ENCODE measurements at regions not wholly inside any gene's neighbourhood (a gene's known extent, or its start where the extent isn't known, plus 50 kb on each side); places are given as distances from the start of the nearest gene placed in this dataset.

- Histone ChIP-seq H3K27ac (ENCODE audit: low read depth, low read length) (no peak overlapping the region), H3K9me3 (ENCODE audit: control insufficient read depth in 5 of 5, low read length in 5 of 5) (no peaks in the 10 kb centered on the region), H3K4me1 (ENCODE audit: control insufficient read depth in 5 of 5, insufficient read depth in 5 of 5, low read length in 5 of 5) (peaks cover 0 to 36% (median 13%) of the 10 kb centered on the region in 5 donors), H3K36me3 (ENCODE audit: control insufficient read depth in 5 of 5, insufficient read depth in 5 of 5, low read length in 5 of 5) (no peaks in the 10 kb centered on the region), H3K27me3 (ENCODE audit: control insufficient read depth in 5 of 5, insufficient read depth in 4 of 5, low read length in 5 of 5) (no peaks in the 10 kb centered on the region), H3K4me3 (ENCODE audit: low read depth in 1 of 5, low read length in 5 of 5) (no peak overlapping the region), H3K9ac (ENCODE audit: low read length in 5 of 5) (no peak overlapping the region)
Measured at GRCh38 chr10:108425283-108425964, 1260.9 kb upstream of the SORCS1 start.

GRCh38 chr10:108424656-108425055, 1260.2 kb upstream of the SORCS1 start:
- H3K4me1 ChIP-seq (ENCODE audit: control insufficient read depth in 5 of 5, insufficient read depth in 5 of 5, low read length in 5 of 5) = peaks cover 0 to 38% (median 13%) of the 10 kb centered on the region in 5 donors
- H3K4me3 ChIP-seq (ENCODE audit: low read depth in 1 of 5, low read length in 5 of 5) = no peak overlapping the region
- no peaks in the 10 kb centered on the region for H3K9me3 ChIP-seq (ENCODE audit: control insufficient read depth in 5 of 5, low read length in 5 of 5)
- H3K27me3 ChIP-seq (ENCODE audit: control insufficient read depth in 5 of 5, insufficient read depth in 4 of 5, low read length in 5 of 5) = no peaks in the 10 kb centered on the region
- H3K36me3 ChIP-seq (ENCODE audit: control insufficient read depth in 5 of 5, insufficient read depth in 5 of 5, low read length in 5 of 5) = no peaks in the 10 kb centered on the region
- no peak overlapping the region for H3K9ac ChIP-seq (ENCODE audit: low read length in 5 of 5)
- H3K27ac ChIP-seq (ENCODE audit: low read depth, low read length) = no peak overlapping the region

- H3K4me1 ChIP-seq (ENCODE audit: control insufficient read depth in 5 of 5, insufficient read depth in 5 of 5, low read length in 5 of 5) = peaks cover 0 to 29% (median 7%) of the 10 kb centered on the region in 5 donors
- H3K27ac ChIP-seq (ENCODE audit: low read depth, low read length) = no peak overlapping the region
- no peak overlapping the region for H3K9ac ChIP-seq (ENCODE audit: low read length in 5 of 5)
- no peaks in the 10 kb centered on the region for H3K27me3 ChIP-seq (ENCODE audit: control insufficient read depth in 5 of 5, insufficient read depth in 4 of 5, low read length in 5 of 5)
- H3K36me3 ChIP-seq (ENCODE audit: control insufficient read depth in 5 of 5, insufficient read depth in 5 of 5, low read length in 5 of 5) = no peaks in the 10 kb centered on the region
- no peaks in the 10 kb centered on the region for H3K9me3 ChIP-seq (ENCODE audit: control insufficient read depth in 5 of 5, low read length in 5 of 5)
- H3K4me3 ChIP-seq (ENCODE audit: low read depth in 1 of 5, low read length in 5 of 5) = no peak overlapping the region
Measured at GRCh38 chr10:108422286-108422685, 1257.8 kb upstream of the SORCS1 start.

GRCh38 chr10:108421266-108421665, 1256.8 kb upstream of the SORCS1 start:
- Histone ChIP-seq H3K4me3 (ENCODE audit: low read depth in 1 of 5, low read length in 5 of 5) (no peak overlapping the region), H3K27ac (ENCODE audit: low read depth, low read length) (peak overlapping the region; percentile 0), H3K9ac (ENCODE audit: low read length in 5 of 5) (no peak overlapping the region), H3K9me3 (ENCODE audit: control insufficient read depth in 5 of 5, low read length in 5 of 5) (no peaks in the 10 kb centered on the region), H3K36me3 (ENCODE audit: control insufficient read depth in 5 of 5, insufficient read depth in 5 of 5, low read length in 5 of 5) (no peaks in the 10 kb centered on the region), H3K27me3 (ENCODE audit: control insufficient read depth in 5 of 5, insufficient read depth in 4 of 5, low read length in 5 of 5) (no peaks in the 10 kb centered on the region), H3K4me1 (ENCODE audit: control insufficient read depth in 5 of 5, insufficient read depth in 5 of 5, low read length in 5 of 5) (peaks cover 0 to 25% (median 7%) of the 10 kb centered on the region in 5 donors)

- no peak overlapping the region for H3K4me3 ChIP-seq (ENCODE audit: low read depth in 1 of 5, low read length in 5 of 5)
- no peaks in the 10 kb centered on the region for H3K9me3 ChIP-seq (ENCODE audit: control insufficient read depth in 5 of 5, low read length in 5 of 5)
- H3K27me3 ChIP-seq (ENCODE audit: control insufficient read depth in 5 of 5, insufficient read depth in 4 of 5, low read length in 5 of 5) = no peaks in the 10 kb centered on the region
- H3K9ac ChIP-seq (ENCODE audit: low read length in 5 of 5) = no peak overlapping the region
- H3K27ac ChIP-seq (ENCODE audit: low read depth, low read length) = no peak overlapping the region
- no peaks in the 10 kb centered on the region for H3K36me3 ChIP-seq (ENCODE audit: control insufficient read depth in 5 of 5, insufficient read depth in 5 of 5, low read length in 5 of 5)
- no peaks in the 10 kb centered on the region for H3K4me1 ChIP-seq (ENCODE audit: control insufficient read depth in 5 of 5, insufficient read depth in 5 of 5, low read length in 5 of 5)
Measured at GRCh38 chr10:108413954-108414353, 1249.4 kb upstream of the SORCS1 start.

GRCh38 chr10:108412323-108412722, 1247.8 kb upstream of the SORCS1 start:
- no peak overlapping the region for H3K9ac ChIP-seq (ENCODE audit: low read length in 5 of 5)
- H3K27me3 ChIP-seq (ENCODE audit: control insufficient read depth in 5 of 5, insufficient read depth in 4 of 5, low read length in 5 of 5) = no peaks in the 10 kb centered on the region
- H3K4me3 ChIP-seq (ENCODE audit: low read depth in 1 of 5, low read length in 5 of 5) = no peak overlapping the region
- H3K36me3 ChIP-seq (ENCODE audit: control insufficient read depth in 5 of 5, insufficient read depth in 5 of 5, low read length in 5 of 5) = no peaks in the 10 kb centered on the region
- H3K4me1 ChIP-seq (ENCODE audit: control insufficient read depth in 5 of 5, insufficient read depth in 5 of 5, low read length in 5 of 5) = no peaks in the 10 kb centered on the region
- no peaks in the 10 kb centered on the region for H3K9me3 ChIP-seq (ENCODE audit: control insufficient read depth in 5 of 5, low read length in 5 of 5)
- no peak overlapping the region for H3K27ac ChIP-seq (ENCODE audit: low read depth, low read length)

GRCh38 chr10:108411894-108412293, 1247.4 kb upstream of the SORCS1 start:
- Histone ChIP-seq H3K9ac (ENCODE audit: low read length in 5 of 5) (no peak overlapping the region), H3K4me3 (ENCODE audit: low read depth in 1 of 5, low read length in 5 of 5) (no peak overlapping the region), H3K27me3 (ENCODE audit: control insufficient read depth in 5 of 5, insufficient read depth in 4 of 5, low read length in 5 of 5) (no peaks in the 10 kb centered on the region), H3K36me3 (ENCODE audit: control insufficient read depth in 5 of 5, insufficient read depth in 5 of 5, low read length in 5 of 5) (no peaks in the 10 kb centered on the region), H3K9me3 (ENCODE audit: control insufficient read depth in 5 of 5, low read length in 5 of 5) (no peaks in the 10 kb centered on the region), H3K4me1 (ENCODE audit: control insufficient read depth in 5 of 5, insufficient read depth in 5 of 5, low read length in 5 of 5) (no peaks in the 10 kb centered on the region), H3K27ac (ENCODE audit: low read depth, low read length) (no peak overlapping the region)

GRCh38 chr10:108411206-108411605, 1246.7 kb upstream of the SORCS1 start:
- H3K4me3 ChIP-seq (ENCODE audit: low read depth in 1 of 5, low read length in 5 of 5) = no peak overlapping the region
- no peaks in the 10 kb centered on the region for H3K27me3 ChIP-seq (ENCODE audit: control insufficient read depth in 5 of 5, insufficient read depth in 4 of 5, low read length in 5 of 5)
- no peaks in the 10 kb centered on the region for H3K36me3 ChIP-seq (ENCODE audit: control insufficient read depth in 5 of 5, insufficient read depth in 5 of 5, low read length in 5 of 5)
- no peak overlapping the region for H3K27ac ChIP-seq (ENCODE audit: low read depth, low read length)
- no peak overlapping the region for H3K9ac ChIP-seq (ENCODE audit: low read length in 5 of 5)
- H3K4me1 ChIP-seq (ENCODE audit: control insufficient read depth in 5 of 5, insufficient read depth in 5 of 5, low read length in 5 of 5) = no peaks in the 10 kb centered on the region
- H3K9me3 ChIP-seq (ENCODE audit: control insufficient read depth in 5 of 5, low read length in 5 of 5) = no peaks in the 10 kb centered on the region

- no peaks in the 10 kb centered on the region for H3K36me3 ChIP-seq (ENCODE audit: control insufficient read depth in 5 of 5, insufficient read depth in 5 of 5, low read length in 5 of 5)
- H3K9me3 ChIP-seq (ENCODE audit: control insufficient read depth in 5 of 5, low read length in 5 of 5) = no peaks in the 10 kb centered on the region
- H3K27ac ChIP-seq (ENCODE audit: low read depth, low read length) = no peak overlapping the region
- H3K27me3 ChIP-seq (ENCODE audit: control insufficient read depth in 5 of 5, insufficient read depth in 4 of 5, low read length in 5 of 5) = no peaks in the 10 kb centered on the region
- H3K4me1 ChIP-seq (ENCODE audit: control insufficient read depth in 5 of 5, insufficient read depth in 5 of 5, low read length in 5 of 5) = no peaks in the 10 kb centered on the region
- H3K4me3 ChIP-seq (ENCODE audit: low read depth in 1 of 5, low read length in 5 of 5) = no peak overlapping the region
- no peak overlapping the region for H3K9ac ChIP-seq (ENCODE audit: low read length in 5 of 5)
Measured at GRCh38 chr10:108410236-108410635, 1245.7 kb upstream of the SORCS1 start.

- Histone ChIP-seq H3K9me3 (ENCODE audit: control insufficient read depth in 5 of 5, low read length in 5 of 5) (no peaks in the 10 kb centered on the region), H3K27me3 (ENCODE audit: control insufficient read depth in 5 of 5, insufficient read depth in 4 of 5, low read length in 5 of 5) (no peaks in the 10 kb centered on the region), H3K27ac (ENCODE audit: low read depth, low read length) (no peak overlapping the region), H3K36me3 (ENCODE audit: control insufficient read depth in 5 of 5, insufficient read depth in 5 of 5, low read length in 5 of 5) (no peaks in the 10 kb centered on the region), H3K4me3 (ENCODE audit: low read depth in 1 of 5, low read length in 5 of 5) (no peak overlapping the region), H3K4me1 (ENCODE audit: control insufficient read depth in 5 of 5, insufficient read depth in 5 of 5, low read length in 5 of 5) (peaks cover 0 to 2% (median 0%) of the 10 kb centered on the region in 5 donors), H3K9ac (ENCODE audit: low read length in 5 of 5) (no peak overlapping the region)
Measured at GRCh38 chr10:108409306-108409705, 1244.8 kb upstream of the SORCS1 start.
